ENCODE measurements at regions not wholly inside any gene's neighbourhood (a gene's known extent, or its start where the extent isn't known, plus 50 kb on each side); places are given as distances from the start of the nearest gene placed in this dataset.

DNA sequence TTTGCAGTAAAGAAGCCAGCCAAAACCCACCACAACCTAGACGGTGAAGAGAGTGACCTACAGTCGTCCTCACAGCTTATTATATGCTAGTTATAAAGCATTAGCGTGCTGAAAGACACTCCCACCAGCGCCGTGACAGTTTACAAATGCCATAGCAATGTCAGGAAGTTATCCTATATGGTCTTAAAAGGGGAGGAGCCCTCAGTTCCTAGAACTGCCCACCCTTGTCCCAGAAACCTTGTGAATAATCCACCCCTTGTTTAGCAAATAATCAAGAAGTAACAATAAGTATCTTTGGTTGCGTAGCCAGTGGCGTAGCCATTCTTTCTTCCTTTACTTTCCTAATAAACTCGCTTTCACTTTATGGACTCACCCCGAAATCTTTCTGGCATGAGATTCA lies 227.9 kb upstream of the ARGLU1 start:
- TF ChIP-seq, protein P1, sequence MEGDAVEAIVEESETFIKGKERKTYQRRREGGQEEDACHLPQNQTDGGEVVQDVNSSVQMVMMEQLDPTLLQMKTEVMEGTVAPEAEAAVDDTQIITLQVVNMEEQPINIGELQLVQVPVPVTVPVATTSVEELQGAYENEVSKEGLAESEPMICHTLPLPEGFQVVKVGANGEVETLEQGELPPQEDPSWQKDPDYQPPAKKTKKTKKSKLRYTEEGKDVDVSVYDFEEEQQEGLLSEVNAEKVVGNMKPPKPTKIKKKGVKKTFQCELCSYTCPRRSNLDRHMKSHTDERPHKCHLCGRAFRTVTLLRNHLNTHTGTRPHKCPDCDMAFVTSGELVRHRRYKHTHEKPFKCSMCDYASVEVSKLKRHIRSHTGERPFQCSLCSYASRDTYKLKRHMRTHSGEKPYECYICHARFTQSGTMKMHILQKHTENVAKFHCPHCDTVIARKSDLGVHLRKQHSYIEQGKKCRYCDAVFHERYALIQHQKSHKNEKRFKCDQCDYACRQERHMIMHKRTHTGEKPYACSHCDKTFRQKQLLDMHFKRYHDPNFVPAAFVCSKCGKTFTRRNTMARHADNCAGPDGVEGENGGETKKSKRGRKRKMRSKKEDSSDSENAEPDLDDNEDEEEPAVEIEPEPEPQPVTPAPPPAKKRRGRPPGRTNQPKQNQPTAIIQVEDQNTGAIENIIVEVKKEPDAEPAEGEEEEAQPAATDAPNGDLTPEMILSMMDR (conservative IDR thresholded peaks at IDR 0.05): no peak
- no peak for TF ChIP-seq EZH2 (IDR thresholded peaks at IDR 0.05; ENCODE audit: low read depth)
